SKM-1 treated with dmso at 0.1 percent for 144 hours (cell line): ENCODE measurements at regions not wholly inside any gene's neighbourhood (a gene's known extent, or its start where the extent isn't known, plus 50 kb on each side); places are given as distances from the start of the nearest gene placed in this dataset.
"Not testable (repeated sequence)": the region's sequence is repeated elsewhere in the genome, so short reads cannot be mapped to it uniquely, and the experiment has no call there.

Experiments
- DNase-seq: peaks from one replicate; lab custom pipeline; 2025; ENCODE audit not compliant: unreplicated experiment; lab: John Stamatoyannopoulos, UW

- DNase-seq: peak; percentile 3
Observed at GRCh38 chr5:87183896-87184295, 83.8 kb upstream of the RASA1 start.

GRCh38 chr5:87184605-87185004, 83.1 kb upstream of the RASA1 start:
- no peak for DNase-seq

GRCh38 chr5:87185838-87186237, 81.8 kb upstream of the RASA1 start:
- no peak for DNase-seq

- no peak for DNase-seq
Observed at GRCh38 chr5:87188391-87188790, 79.3 kb upstream of the RASA1 start.

GRCh38 chr5:87190041-87190440, 77.6 kb upstream of the RASA1 start:
- no peak for DNase-seq

GRCh38 chr5:87190687-87191086, 77.0 kb upstream of the RASA1 start:
- DNase-seq: no peak

- no peak for DNase-seq
Observed at GRCh38 chr5:87191645-87192044, 76.0 kb upstream of the RASA1 start.

GRCh38 chr5:87195104-87195591, 72.5 kb upstream of the RASA1 start:
- no peak for DNase-seq

- DNase-seq: no peak
Observed at GRCh38 chr5:87195616-87196015, 72.1 kb upstream of the RASA1 start.

GRCh38 chr5:87198010-87198409, 69.7 kb upstream of the RASA1 start:
- DNase-seq: no peak

- not testable (repeated sequence) for DNase-seq
Observed at GRCh38 chr5:87199246-87199645, 68.4 kb upstream of the RASA1 start.

GRCh38 chr5:87199704-87200103, 68.0 kb upstream of the RASA1 start:
- DNase-seq: not testable (repeated sequence)

- no peak for DNase-seq
Observed at GRCh38 chr5:87210076-87210475, 57.6 kb upstream of the RASA1 start.

- DNase-seq: no peak
Observed at GRCh38 chr5:87210743-87211142, 56.9 kb upstream of the RASA1 start.

GRCh38 chr5:87211676-87212075, 56.0 kb upstream of the RASA1 start:
- DNase-seq: no peak

GRCh38 chr5:87212183-87212582, 55.5 kb upstream of the RASA1 start:
- DNase-seq: not testable (repeated sequence)

GRCh38 chr5:87217480-87217879, 50.2 kb upstream of the RASA1 start:
- not testable (repeated sequence) for DNase-seq
